ENCODE measurements at regions not wholly inside any gene's neighbourhood (a gene's known extent, or its start where the extent isn't known, plus 50 kb on each side); places are given as distances from the start of the nearest gene placed in this dataset.

- no peak for TF ChIP-seq CTCF (IDR thresholded peaks at IDR 0.05)
- TF ChIP-seq POLR2A (IDR thresholded peaks at IDR 0.05), result no peak
- TF ChIP-seq EP300 (IDR thresholded peaks at IDR 0.05), result peak in 1 of 4 donors; percentile 27
- peak in 3 of 4 donors; percentile 45 to 57 (median 56) for TF ChIP-seq POLR2AphosphoS5 (IDR thresholded peaks at IDR 0.05)
These were observed 235.7 kb downstream of the ICE1 start for GRCh38 chr5:5658226-5658625.

Data from sigmoid colon (tissue), 4 donors.